GM18498 (cell line): ENCODE measurements at regions not wholly inside any gene's neighbourhood (a gene's known extent, or its start where the extent isn't known, plus 50 kb on each side); places are given as distances from the start of the nearest gene placed in this dataset.

ENCODE experiments used
- ATAC-seq: cut with Tn5 transposase; IDR thresholded peaks from one replicate; pipeline ENCODE4 v1.9.1; 2021; ENCODE audit warnings: mild to moderate bottlenecking, moderate library complexity; ENCODE audit not compliant: unreplicated experiment

DNA sequence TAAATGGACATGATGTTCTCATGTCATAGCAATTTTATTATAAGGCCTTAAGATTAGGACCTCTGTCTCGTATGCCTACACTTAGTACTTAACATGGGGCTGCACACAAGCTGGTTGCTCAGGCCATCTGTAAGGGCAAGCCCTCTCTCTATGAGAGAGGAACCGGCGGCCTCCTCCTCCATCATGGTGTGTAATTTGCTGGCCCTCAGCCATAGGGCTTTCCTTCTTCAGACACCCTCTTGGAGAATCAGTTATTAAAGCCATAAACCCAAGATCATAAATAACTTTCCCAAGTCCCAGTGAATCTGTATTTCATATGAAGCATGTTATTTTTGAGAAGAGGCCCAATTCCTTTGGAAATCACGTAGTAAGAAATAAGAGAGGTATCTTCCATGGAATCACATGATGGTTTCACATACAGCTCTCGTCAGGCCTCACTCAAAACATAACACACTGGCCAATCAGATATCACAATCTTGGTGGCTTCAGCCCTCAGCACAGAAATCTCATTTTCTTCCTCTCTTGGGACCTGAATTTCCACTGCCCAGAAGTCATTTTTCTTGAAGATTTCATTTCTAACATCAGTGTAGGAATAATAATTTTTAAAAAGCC lies 92.6 kb downstream of the RDH14 start:
- ATAC-seq, result no peak

DNA sequence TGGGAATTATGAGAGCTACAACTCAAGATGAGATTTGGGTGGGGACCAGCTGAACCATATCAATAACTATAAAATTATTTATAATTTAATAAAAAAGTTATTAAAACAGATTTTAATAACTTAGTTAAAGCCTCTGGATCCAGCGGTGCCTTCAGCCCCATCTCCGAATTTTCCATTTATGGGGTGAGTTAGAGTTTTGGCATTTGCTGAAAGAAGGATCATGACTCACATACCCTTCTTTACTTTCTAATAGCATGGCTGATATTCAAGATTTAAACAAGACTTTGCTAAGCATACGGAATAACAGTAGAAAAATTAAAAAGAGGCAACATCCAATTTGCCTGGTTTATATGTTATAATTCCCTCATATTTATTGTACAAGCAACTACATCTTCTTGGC lies 94.5 kb downstream of the RDH14 start:
- no peak for ATAC-seq

DNA sequence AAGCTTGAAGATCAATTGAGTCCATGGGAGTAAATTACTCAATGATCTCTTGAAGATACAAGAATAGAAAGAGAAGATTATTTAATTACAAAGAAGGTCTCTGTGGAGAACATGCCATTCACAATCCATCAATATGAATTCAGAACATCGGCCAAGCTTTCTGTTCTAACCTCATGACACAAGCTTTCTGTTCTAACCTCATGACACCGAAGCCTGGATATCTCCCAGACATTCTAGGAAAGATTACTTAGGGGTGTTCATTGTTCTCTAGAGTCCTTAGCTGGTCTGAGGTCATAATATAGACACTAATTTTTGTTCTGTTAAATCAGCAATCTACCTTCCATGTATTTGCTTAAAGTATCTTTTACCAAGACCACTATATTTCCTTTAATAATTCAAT lies 95.5 kb downstream of the RDH14 start:
- no peak for ATAC-seq

DNA sequence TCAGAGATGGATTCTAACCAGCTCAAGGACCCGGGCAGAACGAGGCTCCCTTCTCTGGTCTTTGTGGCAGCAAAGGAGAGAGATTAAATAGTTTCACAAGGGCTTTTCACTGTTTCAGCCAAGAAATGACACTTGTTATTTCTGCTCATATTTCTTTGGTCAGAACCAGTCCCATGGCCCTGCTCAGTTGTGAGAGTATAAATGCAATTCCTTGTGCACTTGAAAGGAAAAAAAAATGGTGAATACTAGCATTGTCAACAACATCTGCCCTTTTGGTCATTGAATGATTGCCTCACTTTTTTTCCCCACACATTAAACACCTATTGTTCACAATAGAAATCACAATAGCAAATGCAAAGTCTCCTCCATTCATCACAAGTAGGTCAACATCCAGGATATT lies 104.4 kb downstream of the RDH14 start:
- ATAC-seq, result no peak

DNA sequence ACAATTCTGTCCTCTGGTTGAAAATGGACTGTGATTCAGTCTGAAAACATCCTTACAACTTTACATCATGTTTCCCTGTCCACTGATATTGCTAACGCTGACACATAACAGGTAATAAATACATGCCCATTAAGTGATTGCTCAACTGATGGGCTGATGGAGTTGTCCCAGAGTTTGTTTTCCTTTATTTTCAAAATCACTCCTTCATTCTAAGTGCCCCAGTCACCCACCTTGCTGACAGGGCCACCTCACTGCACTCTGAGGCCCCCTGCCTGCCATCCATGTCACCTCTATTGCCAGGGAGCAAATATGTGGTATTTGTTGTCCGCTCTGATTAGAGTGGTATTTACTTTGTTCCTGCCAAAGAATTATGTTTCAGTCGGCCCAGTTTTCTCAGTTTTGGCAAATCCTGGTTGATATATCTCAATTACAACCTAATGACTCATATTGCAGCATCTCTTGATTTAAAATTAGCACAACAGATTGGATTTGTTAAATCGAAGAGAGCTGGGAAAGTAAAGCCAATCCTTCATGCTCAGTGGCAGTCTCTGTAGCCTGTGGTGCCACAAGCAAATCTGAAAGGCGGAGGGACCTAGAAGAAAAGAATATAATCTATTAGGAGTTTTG lies 105.1 kb downstream of the RDH14 start:
- no peak for ATAC-seq

DNA sequence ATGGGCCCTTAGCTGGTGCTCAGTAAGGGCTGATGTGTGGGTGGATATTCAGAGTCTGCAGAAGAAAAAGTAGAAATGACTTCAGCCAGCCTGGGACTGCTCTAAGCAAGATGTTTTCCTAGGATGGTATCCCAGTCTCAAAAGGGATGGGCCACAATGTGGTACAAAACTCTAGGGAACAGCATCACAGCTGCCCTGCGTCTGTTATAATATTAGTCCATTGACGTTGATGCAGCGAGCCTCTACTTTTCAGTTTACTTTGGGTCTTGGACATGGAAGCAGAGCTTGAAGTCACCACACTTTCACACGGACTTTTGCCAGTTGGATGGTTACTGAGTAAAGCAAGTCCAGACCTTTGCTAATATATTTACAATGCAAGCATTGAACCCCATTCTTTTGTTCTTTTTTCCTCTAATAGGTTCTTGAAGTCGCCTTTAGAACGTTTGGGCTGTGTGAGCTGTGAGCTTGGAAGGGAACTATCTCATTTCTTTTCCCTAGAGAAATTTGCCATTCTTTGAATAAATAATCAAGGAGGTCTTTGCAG lies 105.7 kb downstream of the RDH14 start:
- ATAC-seq, result no peak

DNA sequence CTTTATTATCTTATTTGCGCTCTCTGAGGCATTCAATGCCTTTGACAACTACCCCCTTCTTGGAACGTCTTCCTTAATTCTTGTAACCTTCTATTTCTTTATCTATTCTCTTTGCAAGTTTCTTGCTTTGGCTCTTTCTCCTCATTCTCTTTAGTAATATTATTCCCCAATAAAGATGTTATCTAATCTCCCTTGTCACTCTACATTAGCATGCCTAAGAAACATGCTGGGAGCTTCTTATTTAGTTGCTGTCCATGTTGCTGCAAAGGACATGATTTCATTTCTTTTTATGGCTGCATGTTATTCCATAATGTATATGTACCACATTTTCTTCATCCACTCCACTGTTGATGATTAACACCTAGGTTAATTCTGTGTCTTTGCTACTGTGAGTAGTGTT lies 113.7 kb downstream of the RDH14 start:
- ATAC-seq, result no peak

DNA sequence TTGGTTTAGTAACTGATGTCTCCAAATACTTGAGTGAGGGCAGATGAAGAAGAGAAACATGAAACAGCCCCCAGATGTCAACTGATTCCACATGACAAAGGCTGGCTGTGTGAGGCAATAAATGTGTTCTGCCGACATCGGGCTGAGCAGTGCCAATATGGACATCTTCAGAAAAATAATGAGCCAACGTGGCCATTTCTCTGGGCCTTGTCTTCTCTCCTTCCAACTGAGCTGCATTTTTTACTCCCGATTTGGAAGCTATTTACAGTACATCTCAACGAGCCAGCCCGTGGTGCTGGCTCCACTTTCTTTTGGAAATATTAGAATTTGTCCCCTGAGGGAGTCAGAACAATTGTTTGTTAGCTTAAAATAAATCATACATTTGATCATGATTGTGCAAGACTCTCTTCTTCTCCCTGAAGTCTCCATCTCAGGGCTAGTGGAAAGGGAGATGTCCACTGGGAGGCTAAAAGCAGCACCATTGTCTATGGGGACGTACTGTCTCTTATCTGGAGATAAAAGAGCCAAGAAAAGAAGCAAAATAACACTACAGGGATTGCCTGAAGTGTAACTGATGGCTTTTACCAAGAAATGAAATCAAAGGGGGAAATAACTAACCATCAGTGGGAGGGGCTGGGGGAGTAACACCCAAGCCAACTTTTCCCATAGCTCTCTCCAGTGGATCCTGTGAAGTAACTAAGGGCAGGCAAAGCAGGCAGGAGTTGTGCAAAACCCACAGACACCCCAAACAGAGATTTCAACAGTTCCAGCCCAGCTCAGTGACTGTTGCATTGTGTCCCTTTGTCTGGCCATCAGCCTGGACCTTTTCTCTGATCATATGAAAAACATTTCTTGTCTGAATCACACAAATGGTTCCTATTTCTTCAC lies 114.8 kb downstream of the RDH14 start:
- ATAC-seq, result no peak

DNA sequence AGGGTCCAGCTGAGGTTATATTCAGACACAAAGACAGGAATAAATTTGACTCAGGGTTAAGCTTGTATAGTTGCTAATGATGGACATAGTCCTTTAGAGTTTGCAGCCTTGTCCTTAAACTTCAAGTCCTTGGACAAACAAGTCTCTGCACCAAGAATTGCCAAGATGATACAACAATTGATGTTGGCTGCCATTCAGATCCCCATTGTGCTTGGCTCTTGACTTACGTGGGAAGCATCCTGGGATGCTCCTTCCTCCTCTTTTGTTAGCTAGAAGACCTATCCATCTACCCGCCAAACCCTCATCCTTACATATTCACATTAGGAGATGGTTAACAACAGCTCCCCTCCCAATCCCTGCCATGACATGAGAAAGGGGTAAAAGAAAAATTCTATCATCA lies 115.6 kb downstream of the RDH14 start:
- no peak for ATAC-seq

DNA sequence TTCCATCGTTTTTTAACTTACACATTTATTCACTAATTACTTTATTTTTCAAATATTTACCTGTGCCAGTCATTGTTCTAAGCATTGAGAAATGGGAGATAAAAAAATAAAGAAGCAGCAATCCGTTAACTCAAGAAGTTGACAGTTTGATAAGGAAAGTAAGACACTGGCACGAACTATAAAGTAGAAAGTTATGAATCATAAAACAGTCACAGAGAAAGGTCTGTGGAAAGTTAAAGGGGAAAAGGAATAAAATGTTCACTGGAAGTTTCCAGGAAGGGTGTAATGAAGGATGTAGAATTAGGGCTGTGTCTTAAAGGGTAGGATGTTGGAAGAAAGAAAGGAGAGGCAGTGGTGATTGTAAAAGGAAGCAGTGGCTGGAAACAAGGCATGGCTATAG lies 118.9 kb downstream of the RDH14 start:
- ATAC-seq, result no peak

DNA sequence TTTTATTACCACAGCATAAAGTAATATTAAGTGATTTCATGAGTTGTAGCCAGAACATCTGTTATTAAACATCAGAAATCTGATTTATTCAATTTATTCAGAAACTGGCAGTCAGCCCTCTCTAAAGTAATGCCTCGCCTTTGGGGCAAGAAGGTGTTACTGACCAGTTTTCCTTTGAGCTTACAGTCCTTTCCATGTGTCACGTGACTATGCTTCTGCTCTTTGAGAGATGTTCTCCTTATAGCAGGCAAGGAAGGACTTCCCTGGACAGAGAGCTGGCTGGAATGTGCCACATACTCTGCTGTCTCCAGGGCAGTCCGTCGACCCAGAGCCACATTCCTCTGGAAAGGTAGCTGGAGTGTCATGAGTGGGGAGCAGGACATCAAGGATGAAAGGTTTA lies 119.7 kb downstream of the RDH14 start:
- no peak for ATAC-seq

DNA sequence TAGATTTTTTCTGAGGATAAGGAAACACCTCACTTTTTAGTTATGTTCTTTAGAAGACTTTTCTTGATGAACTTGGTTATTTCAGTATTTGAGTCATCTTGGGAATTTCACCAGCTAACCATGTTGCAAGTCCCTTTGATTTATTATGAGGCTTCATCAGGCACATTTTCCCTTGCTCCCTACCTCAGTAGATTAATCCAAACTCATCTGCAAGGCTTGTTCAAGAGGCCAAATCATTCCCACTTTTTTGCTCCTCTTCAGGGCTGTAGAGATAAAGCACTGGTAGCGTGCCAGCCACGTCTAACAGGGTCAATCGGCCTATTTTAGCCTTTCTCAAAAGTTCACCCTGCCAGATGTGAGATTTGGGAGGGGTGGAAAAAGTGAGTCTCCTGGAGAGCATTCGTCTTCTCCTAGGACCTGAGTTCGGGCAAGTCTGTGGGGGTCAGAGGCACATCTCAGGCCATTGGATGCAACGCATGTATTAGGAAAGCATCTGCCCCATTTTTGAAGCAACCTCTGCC lies 120.3 kb downstream of the RDH14 start:
- no peak for ATAC-seq

DNA sequence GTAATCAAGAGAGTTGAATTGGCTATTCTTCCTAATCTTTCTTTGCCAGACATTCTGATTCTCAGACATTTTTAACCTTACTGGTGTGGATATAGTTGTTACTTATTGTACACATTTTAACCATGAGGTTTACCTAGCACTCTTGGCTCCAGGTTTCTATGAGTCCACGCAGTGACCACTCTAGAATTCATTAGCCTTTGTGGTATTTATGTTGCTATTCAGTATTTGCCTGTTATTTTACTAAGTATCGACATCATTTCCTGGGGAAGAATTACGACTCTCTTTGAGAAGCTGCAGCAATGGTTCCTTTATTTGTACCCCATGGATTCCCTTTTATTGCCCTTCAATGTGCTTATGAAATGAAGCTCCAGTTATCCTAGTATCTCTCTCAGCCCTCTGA lies 120.7 kb downstream of the RDH14 start:
- ATAC-seq, result no peak

DNA sequence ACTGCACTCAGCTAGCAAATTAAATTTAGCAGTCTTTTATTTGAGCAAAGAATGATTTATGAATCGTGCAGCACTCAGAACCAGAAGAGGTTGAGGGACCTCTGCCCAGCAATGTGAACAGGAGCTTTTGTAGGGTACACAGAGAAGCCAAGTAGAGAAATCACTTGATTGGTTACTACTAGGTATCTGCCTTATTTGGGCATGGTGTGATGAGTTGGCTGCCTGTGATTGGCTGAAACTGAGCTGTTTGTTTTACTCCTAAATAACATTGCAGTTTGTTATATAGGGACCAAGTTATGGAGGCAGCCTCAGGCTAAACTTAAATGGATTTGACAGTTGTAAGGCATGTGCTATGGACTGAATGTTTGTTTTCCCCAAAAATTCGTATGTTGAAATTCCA lies 122.5 kb downstream of the RDH14 start:
- ATAC-seq, result no peak

DNA sequence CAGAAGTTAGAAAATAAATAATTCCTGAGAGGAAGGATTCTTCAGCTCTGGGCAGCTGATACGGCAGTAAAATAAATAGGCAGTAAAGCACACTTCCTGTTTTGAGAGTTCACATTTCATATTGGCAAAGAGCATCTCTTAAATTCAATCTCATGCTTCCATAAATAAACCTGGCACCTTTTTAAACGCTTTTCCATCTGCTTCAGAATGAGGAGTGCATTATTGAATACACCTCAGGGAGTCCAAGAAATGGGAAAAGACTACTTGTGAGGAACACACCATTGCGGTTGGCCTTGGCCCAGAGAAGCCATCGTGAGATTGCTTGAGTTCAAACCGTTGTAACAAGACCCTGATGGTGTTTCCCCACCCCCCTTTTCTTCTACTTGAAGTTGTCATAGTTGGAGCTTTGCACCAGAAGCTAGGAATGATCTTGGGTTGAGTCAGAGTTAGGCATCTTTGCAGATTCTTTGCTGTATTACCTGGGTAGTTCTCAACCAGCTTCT lies 123.9 kb downstream of the RDH14 start:
- ATAC-seq, result no peak

DNA sequence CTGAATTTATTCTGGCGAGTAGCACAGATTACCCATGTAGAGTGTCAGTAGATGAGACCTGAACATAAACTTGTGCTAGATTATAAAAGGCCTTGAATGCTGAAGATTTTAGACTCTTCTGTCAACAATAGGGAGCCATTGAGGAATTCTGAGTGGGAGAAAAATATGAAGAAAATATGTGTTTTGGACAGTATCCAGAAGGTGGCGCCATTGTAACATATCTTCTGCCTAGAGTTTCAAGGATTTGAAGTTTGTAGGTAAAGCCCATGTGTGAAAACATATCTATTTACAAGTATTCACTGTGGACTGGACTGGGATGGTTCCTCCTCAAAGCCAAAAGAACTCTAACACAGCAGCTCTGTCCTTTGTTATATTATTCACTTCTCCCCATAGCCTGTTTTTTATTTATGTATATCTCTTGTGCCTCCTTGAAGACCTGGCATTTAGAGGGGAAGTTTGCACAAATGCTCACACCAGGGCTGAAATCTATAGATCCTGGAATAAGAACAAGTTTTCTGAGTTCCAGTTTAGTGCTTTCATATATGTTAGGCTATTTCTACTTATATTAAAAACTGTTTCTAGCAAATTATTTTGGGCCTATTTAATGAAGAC lies 124.9 kb downstream of the RDH14 start:
- ATAC-seq, result no peak

DNA sequence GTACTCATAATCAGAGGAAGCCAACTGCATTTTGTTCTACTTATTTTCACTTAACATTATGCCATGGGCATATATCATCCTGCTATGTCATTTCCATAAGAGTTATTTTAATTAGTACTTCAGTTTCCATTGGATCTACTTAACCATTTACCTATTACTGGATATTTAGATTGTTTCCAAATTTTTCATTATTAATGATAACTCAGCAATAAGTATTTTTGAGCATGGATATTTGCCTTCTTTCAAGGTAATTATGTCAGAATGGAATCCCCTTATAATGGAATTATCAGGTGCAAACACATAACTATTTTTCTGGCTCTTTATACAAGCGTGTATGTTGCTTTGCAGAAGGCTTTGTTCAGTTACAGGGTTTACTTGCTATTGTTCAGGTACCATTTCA lies 126.6 kb downstream of the RDH14 start:
- no peak for ATAC-seq

DNA sequence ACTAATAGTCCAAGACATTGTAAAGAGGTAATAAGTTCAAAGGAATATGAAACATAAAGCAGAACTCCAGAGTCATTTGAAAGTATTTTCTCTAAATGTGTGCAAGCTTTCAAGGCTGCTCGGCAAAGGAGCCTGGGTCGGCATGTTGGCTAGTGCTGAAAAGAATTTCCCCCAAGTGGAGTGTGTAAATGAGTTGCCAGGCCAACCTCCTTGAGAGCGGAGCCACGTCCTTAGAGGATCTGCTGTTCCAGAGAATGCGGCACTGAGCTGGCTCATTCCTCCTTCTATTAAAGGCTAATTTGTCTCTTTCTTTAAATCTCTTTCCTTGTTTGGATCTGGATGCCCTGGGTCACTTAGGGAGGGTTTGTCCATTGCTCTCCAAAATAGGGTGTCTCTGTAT lies 127.5 kb downstream of the RDH14 start:
- ATAC-seq, result no peak

DNA sequence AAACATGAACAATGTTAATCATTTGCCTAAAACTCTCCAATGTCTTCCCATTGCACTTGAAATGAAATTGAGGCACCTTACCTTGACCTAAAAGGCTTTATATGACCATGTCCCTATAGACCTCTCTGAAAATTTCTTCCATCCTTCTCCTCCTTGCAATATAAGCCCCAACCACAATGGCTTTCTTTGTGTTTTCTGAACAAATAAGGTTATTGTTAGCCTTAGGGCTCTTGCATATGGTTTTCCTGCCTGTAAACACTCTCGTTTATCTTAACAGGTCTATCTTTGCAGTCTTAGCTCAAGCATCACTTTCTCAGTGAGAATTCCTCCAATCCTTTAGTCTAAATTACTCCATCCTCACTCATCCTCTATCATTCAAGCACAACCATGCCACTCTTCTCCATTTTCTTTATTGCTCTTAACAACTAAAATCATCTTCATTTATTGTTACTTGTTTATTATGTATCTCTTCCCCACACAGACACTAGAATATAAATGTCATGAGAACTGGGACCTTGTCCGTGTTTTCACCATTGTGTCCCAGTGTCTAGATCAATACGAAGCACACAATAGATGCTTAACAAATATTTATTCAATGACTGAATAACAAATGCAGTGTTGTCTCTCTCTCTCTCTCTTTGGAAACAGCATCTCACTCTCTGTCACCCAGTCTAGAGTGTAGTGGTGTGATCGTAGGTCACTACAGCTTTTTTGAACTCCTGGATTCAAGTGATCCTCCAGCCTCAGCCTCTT lies 129.3 kb downstream of the RDH14 start:
- ATAC-seq, result no peak

DNA sequence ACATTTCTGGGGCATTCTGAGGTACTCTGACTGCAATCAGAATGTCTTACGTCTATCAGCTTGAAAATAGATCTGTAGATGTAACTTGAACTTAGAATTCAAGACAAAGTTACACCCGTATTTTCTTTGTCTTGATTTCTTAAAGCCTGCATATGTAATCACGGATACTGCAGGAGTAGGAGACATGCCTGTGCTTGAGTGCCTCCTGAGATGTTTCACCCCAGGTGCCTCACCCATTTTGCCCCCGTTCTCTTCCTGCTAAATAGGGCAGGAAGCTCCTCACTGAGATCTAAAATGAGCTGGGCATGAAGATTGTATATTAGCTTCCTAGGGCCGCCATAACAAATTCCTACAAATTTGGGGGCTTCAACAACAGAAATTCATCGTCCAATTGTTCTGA lies 131.9 kb downstream of the RDH14 start:
- no peak for ATAC-seq
